ENCODE measurements at regions not wholly inside any gene's neighbourhood (a gene's known extent, or its start where the extent isn't known, plus 50 kb on each side); places are given as distances from the start of the nearest gene placed in this dataset.

DNA sequence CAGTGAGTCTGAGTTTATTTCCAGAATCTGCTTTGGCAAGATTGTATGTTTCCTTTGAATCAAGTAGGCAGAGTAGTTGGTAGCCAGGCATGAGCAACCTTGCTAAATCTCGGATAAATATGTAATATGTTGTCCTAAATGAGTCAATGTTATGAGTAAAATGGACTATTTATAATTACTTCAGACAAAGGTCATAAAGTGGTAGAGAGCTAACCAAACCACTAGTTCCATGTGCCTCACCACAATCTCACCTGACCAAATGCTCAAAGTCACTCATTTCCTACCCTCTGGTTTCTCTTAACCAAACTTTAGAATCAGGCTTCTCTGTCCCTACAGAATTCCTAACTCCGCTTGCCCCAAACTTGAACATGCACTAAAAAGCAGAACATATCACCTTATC lies 261.2 kb upstream of the FSIP2 start:
- TF ChIP-seq CTCF (IDR thresholded peaks at IDR 0.05): no peak
- TF ChIP-seq EZH2 (IDR thresholded peaks at IDR 0.05): no peak
